ENCODE measurements at regions not wholly inside any gene's neighbourhood (a gene's known extent, or its start where the extent isn't known, plus 50 kb on each side); places are given as distances from the start of the nearest gene placed in this dataset.

- TF ChIP-seq CTCF (conservative IDR thresholded peaks at IDR 0.05): no peak
- TF ChIP-seq ZFX (IDR thresholded peaks at IDR 0.05): no peak
Observed at GRCh38 chr1:10868599-10868965, 72.1 kb upstream of the CASZ1 start.

All from C4-2B (cell line).